C4-2B (cell line): ENCODE measurements at regions not wholly inside any gene's neighbourhood (a gene's known extent, or its start where the extent isn't known, plus 50 kb on each side); places are given as distances from the start of the nearest gene placed in this dataset.

Experiments used
- ZFX ChIP-seq: fragments of 450-650 bp; IDR thresholded peaks from 2 replicates; pipeline ENCODE4 v1.6.1; 2017
- TF ChIP-seq, protein P1 (sequence below): fragments of 450-650 bp; conservative IDR thresholded peaks from 2 replicates; pipeline ENCODE4 v1.5.1; 2017; ENCODE audit warnings: mild to moderate bottlenecking

DNA sequence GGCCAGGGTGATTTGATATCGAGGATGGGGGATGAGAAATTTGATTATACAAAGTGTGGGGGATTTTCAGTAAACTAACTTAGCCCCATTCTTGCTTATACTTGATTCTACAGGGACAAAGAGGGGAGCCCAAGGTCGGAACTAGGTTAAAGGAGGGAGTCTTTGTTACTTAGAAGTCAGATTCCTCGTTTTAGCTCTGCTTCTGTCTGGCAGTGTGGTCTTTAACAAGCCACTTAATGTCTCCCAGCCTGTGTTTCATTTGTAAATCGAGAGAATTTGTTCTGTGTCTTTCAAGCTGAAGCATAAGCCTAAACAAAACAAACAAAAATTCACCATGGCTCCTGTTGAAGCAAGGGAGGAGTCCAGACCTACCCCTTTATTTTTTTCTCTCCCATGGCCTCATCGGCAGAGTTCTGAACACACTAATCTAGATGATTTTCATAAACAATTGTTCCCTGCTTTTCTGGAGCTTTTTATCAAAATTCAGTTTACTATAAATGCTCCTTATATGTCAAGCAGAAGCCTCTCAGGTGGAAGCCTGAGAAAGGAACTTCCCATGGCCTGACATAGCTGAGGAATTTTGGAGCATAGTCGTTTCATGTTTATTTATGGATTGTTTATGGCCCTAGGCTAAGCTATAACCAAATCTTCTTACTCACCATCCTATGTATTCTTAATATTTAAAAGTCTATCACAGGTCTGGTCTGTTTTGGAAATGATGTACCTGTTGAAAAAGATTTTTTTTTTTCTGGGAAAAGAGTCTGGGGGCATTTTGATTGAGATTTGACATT is 62.6 kb upstream of the SYTL5 start:
- TF ChIP-seq, protein P1, sequence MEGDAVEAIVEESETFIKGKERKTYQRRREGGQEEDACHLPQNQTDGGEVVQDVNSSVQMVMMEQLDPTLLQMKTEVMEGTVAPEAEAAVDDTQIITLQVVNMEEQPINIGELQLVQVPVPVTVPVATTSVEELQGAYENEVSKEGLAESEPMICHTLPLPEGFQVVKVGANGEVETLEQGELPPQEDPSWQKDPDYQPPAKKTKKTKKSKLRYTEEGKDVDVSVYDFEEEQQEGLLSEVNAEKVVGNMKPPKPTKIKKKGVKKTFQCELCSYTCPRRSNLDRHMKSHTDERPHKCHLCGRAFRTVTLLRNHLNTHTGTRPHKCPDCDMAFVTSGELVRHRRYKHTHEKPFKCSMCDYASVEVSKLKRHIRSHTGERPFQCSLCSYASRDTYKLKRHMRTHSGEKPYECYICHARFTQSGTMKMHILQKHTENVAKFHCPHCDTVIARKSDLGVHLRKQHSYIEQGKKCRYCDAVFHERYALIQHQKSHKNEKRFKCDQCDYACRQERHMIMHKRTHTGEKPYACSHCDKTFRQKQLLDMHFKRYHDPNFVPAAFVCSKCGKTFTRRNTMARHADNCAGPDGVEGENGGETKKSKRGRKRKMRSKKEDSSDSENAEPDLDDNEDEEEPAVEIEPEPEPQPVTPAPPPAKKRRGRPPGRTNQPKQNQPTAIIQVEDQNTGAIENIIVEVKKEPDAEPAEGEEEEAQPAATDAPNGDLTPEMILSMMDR: no peak
- TF ChIP-seq ZFX: no peak
